Stomach (tissue), 4 donors: ENCODE measurements at regions not wholly inside any gene's neighbourhood (a gene's known extent, or its start where the extent isn't known, plus 50 kb on each side); places are given as distances from the start of the nearest gene placed in this dataset.

Source experiments
- EP300 ChIP-seq: sonication (generic); formaldehyde crosslinking; IDR thresholded peaks from one replicate; pipeline ENCODE4 v1.6.1; 2017; ENCODE audit warnings: antibody characterized with exemption
- POLR2A ChIP-seq, 4 donors: fragments of 450-650 bp; IDR thresholded peaks; one replicate each; pipeline ENCODE4 v1.6.1; 2016; ENCODE audit warnings: antibody characterized with exemption in 4 of 4, control low read depth in 2 of 4, mild to moderate bottlenecking in 1 of 4, moderate library complexity in 1 of 4
- POLR2AphosphoS5 ChIP-seq, 3 donors: sonication (generic); formaldehyde crosslinking; IDR thresholded peaks; one replicate each; pipeline ENCODE4 v1.6.1; 2016; ENCODE audit warnings: antibody characterized with exemption in 3 of 3
- TF ChIP-seq, protein P1 (sequence below), 7 experiments: fragments of 450-650 bp in 4 of 7; fragments of 200-600 bp in 3 of 7; sonication (generic) in 3 of 7; IDR thresholded peaks; one replicate each; pipeline ENCODE4 v1.5.1; 2016 to 2019; ENCODE audit warnings: antibody characterized with exemption in 7 of 7, control low read depth in 2 of 7, mild to moderate bottlenecking in 1 of 7

DNA sequence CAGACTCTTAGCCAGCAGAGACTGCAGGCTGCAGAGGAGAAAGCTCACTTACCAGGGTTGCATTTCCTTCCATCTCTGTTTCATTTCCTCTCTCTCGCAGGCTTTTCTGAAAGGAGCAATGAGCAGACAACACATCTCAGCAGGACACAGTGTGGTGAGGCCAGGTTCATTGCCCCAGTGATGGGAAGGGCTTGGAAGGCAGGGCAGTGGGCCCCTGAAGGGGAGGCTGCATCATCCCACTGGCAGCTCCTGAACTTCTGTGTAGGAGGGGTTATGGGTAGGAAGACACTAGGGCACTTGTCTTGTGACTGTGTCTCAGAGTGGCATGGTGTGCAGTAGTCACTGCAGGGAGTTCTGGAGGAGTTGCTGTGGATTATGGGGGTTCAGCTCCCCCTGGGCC lies 246.8 kb downstream of the QKI start:
- TF ChIP-seq, protein P1, sequence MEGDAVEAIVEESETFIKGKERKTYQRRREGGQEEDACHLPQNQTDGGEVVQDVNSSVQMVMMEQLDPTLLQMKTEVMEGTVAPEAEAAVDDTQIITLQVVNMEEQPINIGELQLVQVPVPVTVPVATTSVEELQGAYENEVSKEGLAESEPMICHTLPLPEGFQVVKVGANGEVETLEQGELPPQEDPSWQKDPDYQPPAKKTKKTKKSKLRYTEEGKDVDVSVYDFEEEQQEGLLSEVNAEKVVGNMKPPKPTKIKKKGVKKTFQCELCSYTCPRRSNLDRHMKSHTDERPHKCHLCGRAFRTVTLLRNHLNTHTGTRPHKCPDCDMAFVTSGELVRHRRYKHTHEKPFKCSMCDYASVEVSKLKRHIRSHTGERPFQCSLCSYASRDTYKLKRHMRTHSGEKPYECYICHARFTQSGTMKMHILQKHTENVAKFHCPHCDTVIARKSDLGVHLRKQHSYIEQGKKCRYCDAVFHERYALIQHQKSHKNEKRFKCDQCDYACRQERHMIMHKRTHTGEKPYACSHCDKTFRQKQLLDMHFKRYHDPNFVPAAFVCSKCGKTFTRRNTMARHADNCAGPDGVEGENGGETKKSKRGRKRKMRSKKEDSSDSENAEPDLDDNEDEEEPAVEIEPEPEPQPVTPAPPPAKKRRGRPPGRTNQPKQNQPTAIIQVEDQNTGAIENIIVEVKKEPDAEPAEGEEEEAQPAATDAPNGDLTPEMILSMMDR (IDR thresholded peaks at IDR 0.05): no peak
- TF ChIP-seq POLR2A (IDR thresholded peaks at IDR 0.05) (no peak), EP300 (no peak), POLR2AphosphoS5 (IDR thresholded peaks at IDR 0.05) (no peak)
